ENCODE measurements at regions not wholly inside any gene's neighbourhood (a gene's known extent, or its start where the extent isn't known, plus 50 kb on each side); places are given as distances from the start of the nearest gene placed in this dataset.

DNA sequence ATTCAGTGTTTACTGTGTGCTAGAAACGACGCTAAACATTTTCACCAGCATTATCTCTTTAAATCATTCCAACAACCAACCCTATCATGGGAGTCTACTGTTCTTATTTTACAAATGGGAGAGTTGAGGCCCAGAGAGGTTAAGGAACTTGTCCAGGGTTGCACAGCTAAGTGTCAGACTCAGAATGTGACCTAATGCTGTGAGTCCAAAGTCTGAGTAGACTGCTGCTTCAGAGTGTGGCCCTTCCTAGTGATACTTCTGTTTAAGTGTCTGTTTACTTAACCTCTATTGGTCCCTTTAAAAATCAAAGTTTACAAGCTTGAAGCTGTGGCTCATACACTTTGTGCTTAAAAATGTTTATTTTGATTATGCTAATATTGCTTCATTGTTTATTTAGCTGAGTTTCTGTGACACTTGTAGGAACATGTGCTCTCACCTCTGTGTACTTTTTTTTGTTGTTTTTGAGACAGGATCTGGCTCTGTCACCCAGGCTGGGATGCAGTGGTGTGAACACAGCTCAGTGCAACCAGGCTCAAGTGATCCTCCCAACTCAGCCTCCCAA lies 84.4 kb upstream of the SYPL1 start:
- DNase-seq (ENCODE audit: low read depth): no peak

DNA sequence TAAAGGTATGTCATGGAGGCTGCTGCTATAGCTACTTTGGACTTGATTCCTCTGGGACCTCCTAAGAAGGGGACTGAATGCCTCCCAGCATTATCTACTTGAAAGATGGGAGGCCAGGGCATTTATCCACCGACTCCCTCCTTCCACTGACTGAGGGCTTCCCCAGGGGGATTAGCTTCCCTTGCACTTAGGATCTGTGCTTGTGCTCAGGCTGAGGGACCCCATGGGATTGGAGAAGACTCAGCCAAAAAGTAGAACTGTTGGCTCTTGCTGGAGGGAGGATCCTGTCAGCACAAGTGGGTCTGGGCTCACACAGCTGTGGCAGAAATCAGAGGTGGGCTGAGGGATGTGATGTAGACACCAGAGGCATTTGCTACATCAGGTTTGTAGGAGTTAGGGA lies 81.5 kb upstream of the SYPL1 start:
- DNase-seq (ENCODE audit: low read depth): no peak

DNA sequence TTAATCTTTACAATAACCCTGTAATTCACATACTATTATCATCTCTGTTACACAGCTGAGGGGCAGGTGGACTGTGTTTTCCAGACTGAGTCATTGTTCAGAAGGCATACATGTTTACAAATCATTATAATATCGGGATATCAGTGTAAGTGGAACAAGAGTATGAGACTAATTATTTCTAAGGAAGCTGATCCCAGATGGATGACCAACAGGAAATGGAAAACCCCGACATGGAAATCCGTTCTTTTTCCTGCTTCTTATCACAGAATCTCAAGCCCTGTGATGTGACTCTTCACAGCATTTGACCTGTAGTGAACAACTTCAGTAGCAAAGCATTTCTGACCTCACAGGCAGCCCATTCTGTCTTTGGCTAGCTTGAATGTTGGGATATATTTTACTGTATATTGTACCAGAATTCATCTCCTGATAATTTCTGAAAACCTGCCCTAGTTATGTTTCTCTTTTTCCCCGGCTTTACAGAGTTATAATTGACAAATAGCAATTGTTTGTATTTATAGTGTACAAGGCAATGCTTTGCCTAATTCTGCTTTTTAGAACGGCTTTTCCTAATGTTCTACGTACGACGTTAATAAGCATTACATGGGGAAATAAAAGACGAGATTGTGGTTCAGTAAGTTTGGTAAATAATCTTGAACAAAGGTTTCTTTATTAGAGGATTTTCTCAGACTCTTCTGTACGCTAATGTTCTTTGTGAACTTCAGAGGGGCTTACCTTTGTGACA lies 78.6 kb upstream of the SYPL1 start:
- no peak for DNase-seq (ENCODE audit: low read depth)

DNA sequence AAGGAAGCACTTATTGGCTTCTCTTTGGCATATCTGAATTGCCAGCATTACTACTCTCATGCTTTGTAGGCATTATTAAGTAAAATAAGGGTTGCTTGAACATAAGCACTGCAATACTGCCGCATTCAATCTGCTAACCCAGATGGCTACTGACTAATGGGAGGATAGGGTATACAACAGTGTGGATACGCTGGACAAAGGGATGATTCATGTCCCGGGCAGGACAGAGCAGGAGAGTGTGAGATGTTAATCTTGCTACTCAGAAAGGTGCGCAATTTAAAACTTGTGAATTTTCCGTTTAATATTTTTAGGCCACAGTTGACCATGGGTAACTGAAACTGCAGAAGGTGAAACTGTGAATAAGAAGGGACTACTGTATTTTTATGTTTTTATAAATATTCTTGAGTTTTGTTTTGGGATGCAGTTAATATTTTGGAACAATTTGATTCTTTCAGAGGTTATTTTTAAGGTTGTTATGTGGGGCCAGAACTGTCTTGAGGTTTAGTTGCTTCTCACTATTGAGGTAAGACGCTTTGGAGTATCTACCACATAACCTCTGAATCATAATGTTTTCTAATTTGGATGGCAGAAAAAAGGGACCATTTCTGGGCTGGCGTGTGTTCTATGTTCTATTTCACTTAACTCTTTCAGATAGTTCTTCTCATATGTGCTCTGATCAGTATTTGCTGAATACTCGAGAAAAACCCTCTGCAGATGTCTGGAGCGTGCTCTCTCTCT lies 75.7 kb upstream of the SYPL1 start:
- DNase-seq (ENCODE audit: low read depth): peak; percentile 41

DNA sequence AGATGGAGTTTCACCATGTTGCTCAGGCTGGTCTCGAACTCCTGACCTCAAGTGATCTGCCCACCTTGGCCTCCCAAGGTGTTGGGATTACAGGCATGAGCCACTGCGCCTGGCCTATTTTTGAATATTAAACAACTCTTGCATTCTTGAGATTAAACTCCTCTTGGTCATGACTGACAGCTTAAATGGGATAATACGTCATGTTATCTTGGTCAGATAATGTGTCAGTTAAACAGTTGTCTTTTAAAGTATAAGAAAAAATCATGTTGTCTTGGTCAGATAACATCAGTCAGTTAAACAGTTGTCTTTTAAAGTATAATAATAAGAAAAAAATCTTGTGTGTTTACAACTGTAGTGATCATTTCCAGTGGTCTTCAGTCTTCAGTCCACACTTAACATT lies 73.6 kb upstream of the SYPL1 start:
- DNase-seq (ENCODE audit: low read depth): peak; percentile 62

DNA sequence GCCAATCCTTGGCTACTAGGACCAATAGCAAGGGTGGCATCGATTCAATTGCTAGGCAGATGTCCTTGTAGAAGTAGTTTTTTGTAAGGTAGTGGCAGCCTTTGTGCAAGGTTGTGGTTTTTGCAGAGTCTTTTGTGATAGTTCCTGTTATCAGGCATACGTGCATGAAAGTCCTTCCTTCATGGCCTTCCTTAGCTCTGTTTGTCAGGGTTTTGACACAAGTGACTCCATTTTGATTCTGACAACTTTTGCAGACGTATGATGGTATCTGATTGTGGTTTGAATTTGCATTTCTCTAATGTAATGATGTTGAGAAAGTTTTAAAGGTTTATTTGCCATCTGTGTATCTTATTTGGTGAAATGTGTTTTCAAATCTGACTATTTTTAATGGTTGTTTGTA lies 71.8 kb upstream of the SYPL1 start:
- no peak for DNase-seq (ENCODE audit: low read depth)

DNA sequence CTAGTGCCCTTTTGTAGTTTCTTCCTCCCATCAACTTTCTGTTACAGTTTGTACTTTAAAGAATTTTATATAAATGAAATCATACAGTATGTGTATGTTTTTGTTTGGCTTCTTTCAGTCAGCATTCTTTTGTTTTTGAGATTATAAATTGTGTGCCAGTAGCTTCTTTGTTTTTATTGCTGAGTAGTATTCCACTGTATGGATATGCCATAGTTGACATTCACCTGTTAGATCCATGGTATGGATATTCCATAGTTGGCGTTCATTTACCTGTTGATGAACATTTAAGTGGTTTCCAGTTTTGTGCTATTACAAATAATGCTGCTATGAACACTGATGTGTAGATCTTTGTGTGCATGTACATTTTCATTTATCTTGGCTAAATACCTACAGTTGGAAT lies 70.8 kb upstream of the SYPL1 start:
- no peak for DNase-seq (ENCODE audit: low read depth)

DNA sequence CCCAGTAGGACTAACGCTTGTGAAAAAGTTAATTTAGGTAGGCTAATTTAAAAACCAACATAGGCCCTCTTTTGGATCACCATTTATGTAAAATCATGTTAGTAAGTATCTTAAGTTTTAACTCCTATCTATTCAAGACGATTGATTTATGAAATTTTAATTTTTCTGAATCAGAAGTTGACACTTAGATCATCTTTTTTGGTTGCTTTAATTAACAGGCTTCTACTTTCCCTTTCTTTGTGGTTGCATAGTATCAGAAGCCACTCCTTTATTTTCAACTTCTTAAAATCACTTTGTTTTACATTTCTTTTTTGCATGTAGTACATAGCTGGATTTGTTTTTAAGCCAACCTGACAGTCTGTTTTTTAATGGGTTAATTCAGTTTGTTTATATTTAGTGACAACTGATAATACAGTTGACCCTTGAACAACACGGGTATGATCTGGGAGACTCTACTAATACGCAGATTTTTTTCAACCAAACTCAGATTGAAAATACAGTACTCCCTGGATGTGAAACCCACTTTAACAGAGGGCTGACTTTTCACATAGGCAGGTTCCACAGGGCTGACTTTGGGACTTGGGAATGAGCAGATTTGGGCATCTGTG lies 69.7 kb upstream of the SYPL1 start:
- no peak for DNase-seq (ENCODE audit: low read depth)

DNA sequence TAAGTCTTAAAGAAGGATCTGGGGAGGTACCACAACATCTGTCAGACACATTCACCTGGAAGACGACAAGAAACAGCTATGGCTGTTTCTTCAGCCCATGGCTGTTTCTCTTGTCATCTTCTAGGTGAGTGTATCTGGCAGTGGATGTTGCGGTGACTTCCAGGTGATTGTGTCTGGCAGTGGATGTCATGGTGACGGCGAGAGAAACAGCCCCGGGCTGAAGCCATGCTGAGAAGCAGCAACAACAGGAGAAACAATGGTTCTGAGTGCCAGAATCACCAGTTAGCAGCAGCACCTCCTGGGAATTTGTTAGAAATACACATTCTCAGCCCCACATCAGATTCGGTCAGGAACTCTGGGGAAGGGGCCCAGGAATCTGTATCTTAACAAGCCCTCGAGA lies 68.6 kb upstream of the SYPL1 start:
- DNase-seq (ENCODE audit: low read depth): no peak

DNA sequence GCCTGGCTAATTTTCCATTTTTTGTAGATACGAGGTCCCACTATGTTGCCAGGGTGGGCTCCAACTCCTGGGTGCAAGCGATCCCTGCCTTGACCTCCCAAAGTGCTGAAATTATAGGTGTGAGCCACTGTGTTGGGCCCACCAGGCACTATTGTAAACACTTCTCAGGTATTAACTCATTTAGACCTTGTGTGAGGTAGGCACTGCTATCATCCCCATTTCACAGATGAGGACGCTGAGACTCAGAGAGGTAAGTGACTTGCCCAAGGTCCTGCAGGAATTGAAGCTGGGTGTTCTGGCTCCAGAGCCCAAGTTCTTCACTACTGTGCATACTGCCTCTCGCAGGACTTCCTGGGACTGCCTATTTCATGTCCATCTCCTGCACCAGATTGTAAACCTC lies 67.1 kb upstream of the SYPL1 start:
- no peak for DNase-seq (ENCODE audit: low read depth)

DNA sequence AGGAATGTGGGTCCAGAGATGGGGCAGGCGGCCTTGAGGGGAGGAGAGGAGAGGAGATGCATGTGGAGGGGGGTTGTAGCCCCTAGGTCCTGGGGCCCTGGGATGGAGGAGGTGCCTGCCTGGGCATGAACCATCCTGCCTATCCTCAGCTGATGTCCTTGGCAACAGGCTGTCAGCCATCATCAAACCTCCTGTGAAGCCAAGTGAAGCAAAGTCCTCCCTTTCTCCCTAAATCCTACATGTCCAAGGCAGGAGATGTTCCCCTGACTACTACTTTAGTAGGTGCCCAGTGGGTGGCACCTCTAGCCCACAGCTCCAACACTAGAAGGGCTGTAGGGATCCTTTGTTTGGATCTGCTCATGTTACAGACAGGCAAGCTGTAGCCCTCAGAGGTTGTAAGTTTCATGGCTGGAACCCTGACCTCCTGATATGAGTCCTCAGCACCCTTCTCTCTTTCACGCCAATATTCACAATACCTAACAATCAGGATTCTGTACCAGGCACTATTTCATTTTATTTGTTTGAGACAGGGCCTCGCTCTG lies 66.6 kb upstream of the SYPL1 start:
- peak; percentile 69 for DNase-seq (ENCODE audit: low read depth)

DNA sequence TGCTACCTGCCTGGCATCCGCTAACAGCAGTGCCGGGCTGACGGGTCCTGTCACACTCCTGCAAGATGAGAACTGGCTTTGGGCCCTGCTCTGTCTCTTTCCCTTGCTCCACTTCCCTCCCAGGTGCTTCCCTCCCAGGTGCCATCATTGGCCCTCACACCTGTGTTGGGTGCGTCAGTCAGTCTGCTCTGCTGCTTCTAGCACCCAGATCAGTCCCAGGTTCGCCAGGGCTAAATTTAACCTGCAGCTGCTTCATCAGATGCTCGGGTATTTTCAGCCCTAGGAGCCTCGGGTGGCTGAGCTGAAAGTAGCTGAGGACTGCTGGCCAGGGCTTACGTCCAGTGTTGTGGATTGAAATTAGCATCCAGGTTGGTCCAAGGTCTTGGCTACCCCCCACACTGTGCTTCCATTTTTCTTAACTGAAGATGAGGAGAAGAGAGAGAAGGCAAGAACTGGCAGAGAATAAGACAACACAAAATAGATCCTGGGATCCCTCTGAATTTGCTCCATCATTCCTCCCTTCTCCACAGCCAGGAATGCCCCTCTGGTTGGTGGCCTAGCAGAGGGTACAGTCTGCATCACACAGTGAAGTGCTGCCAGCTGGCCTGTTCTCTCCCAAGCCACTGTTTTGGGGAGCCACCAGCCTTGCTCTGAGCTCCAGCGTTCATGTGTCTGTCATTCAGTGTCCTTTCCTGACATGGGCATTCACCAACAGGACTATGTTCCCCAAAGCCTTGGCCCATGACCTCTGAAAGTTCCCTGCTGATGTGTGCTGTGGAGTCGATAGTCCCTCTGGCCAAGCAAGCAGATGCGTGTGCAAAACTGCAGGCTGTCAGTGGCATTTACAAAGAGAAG lies 65.9 kb upstream of the SYPL1 start:
- DNase-seq (ENCODE audit: low read depth): no peak

DNA sequence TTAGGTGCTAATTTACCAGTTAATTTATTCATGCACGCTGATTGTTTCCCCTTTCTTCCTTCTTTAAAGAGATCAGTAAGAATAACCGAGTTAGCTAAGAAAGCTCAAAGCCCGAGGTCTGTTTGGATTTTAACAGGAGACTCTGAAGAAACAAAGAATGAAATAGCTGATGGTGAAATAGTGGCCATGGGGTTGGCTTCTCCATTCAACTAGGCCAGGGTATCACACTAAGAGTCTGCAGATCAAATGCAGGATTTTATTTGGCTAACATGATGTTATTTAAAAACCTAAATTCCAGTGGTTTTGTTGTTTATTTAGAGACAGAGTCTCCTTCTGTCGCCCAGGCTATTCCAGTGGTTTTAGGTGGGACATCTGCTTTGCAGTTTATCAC lies 65.2 kb upstream of the SYPL1 start:
- DNase-seq (ENCODE audit: low read depth): peak; percentile 10

DNA sequence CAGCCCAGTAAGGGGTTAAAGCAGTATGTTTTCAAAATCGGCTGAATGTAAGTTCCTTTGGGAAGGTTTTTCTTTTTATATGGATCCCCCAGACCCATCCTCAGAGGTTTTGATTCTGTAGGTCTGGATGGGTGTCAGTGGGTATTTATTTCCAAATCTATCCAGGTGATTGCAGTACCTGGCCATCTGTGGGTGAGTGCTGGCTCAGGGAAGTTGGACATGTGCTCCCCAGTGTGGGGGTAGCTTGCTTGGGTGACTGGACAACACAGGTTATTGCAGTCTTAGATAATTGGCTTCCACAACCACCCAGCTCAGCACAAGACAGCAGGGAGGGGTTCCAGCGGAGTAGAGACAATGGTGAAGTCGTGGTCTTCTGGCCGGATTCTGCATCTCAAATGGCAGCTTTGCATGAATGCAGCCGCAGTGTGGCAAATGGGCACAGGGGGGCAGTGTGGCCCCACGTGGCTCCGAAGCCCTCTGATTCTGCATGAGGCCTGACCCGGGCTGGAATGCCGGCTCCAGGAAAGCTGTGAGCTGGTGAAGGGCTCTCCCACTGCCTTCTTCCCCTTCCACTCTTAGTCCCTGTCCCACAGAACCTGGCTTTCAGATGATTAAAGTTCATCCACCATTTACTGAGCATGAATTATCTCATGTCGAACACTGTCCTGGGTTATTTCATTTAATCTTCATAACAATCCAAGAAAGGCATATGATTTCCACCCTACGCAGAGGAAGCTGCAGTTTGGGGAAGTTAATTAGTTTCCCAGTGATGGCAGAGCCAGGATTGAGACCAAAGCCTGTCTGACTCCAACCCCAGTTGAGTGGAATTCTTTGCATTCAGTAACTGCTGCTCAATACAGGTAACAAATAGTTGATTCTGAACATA lies 64.5 kb upstream of the SYPL1 start:
- DNase-seq (ENCODE audit: low read depth): peak; percentile 63

DNA sequence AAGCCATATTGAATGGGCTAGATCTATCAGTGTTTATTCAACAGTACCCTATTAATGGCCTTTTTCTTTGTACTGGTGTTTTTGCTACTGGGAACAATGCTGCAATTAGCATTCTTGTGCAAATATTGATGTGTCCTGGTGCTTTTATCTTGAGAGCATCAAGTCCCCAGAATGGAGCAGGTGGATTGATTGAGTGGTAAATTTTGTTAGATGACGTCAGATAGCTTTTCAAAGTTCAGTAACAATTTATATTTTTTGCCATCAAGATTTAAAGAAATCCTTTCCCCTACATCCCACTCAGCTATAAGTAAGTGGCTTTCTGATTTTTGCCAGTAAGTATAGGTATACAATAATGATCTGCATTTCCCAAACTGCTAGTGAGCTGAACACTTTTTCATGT lies 63.4 kb upstream of the SYPL1 start:
- no peak for DNase-seq (ENCODE audit: low read depth)

DNA sequence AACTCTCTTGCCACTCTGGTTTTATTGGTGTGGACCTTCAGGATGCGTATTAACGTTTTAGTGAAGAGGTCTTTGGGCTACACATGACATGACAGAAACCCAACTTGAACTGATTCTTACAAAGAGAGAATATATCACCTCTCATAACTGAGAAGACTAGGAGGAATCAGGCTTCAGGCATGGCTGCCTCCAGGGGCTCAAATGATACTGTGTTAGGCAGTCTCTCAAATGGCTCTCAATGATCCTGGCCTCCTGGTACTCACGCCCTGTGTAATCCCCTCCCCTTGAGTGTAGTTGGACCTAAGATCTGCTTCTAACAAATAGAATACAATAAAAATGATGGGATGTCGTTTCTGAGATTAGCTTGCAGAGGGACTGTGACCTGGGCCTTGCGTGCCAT lies 58.5 kb upstream of the SYPL1 start:
- no peak for DNase-seq (ENCODE audit: low read depth)

DNA sequence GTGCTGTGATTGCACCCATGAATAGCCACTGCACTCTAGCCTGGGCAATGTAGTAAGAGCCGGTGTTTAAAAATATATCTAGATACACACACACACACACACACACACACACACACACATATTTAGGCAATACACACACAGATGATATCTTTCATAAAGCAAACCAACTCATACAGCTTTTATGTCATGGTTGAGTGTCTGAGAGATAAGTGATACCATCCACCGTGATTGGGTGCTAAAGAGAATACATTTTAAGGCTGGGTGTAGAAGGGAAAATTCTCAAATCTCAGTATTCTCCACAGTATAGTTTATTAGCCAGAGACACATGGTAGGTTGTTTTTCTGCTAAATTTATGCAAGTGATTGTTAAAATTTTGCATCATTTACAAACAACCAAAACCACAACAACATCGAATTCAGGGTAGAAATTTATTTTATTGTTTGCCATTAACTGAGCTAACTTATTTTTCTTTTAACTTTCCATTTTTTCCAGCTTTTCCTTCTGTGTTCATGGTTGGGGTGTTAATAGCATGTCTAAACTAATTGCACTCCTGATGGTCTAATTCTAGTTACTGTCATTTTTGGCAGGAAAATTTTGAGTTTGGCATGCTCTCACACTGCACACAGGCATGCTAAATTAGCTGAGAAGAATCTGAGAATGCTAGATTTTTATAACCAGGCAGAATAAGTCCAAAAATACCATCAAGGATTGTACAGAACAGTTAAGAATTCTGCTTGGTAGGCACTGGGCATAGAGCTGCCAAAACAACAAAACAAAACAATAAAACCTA lies 57.9 kb upstream of the SYPL1 start:
- DNase-seq (ENCODE audit: low read depth): peak; percentile 13

DNA sequence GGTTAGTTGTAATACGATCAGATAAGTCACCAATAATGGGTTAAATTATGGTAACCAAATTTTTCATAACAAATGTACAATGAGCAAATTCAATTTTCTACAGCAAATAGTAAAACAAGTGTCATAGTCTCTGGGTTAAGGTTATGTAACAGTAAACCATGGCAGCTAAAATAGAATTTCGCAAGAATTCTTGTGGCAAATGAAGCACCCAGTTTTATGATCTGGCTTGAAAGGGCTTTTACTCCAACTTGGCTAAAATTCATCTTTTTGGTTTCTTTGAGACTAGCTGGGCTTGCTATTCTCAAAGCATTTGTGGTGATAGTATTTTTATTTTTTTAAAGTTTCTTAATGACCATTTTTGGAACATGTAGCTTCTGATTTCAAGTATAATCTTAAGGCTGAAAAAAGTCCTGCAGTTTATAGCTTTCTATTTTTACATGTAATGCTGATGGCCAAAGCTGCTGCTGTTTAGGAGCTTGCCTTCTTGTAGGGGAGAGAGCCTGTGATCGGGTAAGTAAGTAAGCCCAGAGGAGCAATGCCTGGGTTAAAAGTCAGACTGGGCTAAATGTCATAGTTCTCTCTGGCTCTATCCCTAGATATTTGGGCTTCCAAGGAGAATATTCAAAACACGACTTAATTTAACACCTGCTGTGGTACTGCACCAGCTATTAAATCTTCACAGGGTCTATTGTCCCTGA lies 55.5 kb upstream of the SYPL1 start:
- DNase-seq (ENCODE audit: low read depth): peak; percentile 48

DNA sequence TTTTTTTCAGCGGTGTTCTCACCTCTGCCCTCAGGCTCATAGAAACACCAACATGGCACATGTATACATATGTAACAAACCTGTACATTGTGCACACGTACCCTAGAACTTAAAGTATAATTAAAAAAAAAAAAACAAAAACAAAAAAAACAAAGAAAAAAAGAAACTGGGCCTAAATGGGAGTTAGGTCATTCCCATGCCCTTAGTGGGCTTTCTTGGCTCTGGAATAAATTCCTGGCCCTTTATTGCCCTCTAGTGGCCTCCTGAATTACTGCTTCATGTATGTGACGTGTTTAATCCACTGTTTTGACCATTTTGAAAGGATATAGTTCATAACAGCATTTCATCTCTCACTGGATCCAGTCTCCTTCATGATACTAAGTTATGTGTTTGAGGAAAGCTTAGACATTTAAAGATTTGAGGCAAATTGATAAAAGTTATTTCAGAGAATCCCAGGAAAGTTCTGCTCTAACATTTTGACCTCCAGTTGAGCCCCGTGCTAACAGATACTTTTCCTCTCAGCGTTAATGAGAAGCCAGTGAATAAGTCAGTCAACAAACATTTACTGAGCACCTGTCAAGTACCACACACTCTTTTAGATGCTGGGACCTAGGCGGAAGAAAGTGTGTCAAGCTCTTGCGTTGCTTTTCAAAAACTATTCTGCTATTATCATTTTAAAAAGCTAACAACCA lies 54.7 kb upstream of the SYPL1 start:
- peak; percentile 83 for DNase-seq (ENCODE audit: low read depth)

All from amniotic epithelial cell (primary cell).